Cardiac muscle cell (in vitro differentiated cells and primary cell): ENCODE measurements at regions not wholly inside any gene's neighbourhood (a gene's known extent, or its start where the extent isn't known, plus 50 kb on each side); places are given as distances from the start of the nearest gene placed in this dataset.

Source experiments
- DNase-seq, 2 donors: peaks; one replicate each; pipeline versions ENCODE4 v3.0.0 to v3.0.0-alpha.2; 2010 to 2017; ENCODE audit warnings: low read depth in 1 of 2, low spot score in 1 of 2
- H3K27ac ChIP-seq: fragments of 200-600 bp; sonication (generic); 2 replicates; pipeline ENCODE4 v1.5.1; 2016
- H3K27me3 ChIP-seq: fragments of 200-600 bp; sonication (generic); 2 replicates; pipeline ENCODE4 v1.6.0; 2016; ENCODE audit warnings: control low read depth
- H3K36me3 ChIP-seq: fragments of 200-600 bp; sonication (generic); 2 replicates; pipeline ENCODE4 v1.5.1; 2016; ENCODE audit warnings: control low read depth
- H3K4me1 ChIP-seq: fragments of 200-600 bp; sonication (generic); 2 replicates; pipeline ENCODE4 v1.8.1; 2017; ENCODE audit warnings: low read depth, mild to moderate bottlenecking, mixed run types
- H3K4me3 ChIP-seq: fragments of 200-600 bp; sonication (generic); 2 replicates; pipeline ENCODE4 v1.5.1; 2016; ENCODE audit warnings: mild to moderate bottlenecking
- H3K9me3 ChIP-seq: fragments of 200-600 bp; sonication (generic); 2 replicates; pipeline ENCODE4 v1.5.1; 2017; ENCODE audit warnings: low read depth, mild to moderate bottlenecking, control low read depth
- TF ChIP-seq, protein P1 (sequence below): IDR thresholded peaks from 2 replicates; pipeline ENCODE4 v1.5.1; 2012; ENCODE audit warnings: low read depth, mild to moderate bottlenecking, low read length

DNA sequence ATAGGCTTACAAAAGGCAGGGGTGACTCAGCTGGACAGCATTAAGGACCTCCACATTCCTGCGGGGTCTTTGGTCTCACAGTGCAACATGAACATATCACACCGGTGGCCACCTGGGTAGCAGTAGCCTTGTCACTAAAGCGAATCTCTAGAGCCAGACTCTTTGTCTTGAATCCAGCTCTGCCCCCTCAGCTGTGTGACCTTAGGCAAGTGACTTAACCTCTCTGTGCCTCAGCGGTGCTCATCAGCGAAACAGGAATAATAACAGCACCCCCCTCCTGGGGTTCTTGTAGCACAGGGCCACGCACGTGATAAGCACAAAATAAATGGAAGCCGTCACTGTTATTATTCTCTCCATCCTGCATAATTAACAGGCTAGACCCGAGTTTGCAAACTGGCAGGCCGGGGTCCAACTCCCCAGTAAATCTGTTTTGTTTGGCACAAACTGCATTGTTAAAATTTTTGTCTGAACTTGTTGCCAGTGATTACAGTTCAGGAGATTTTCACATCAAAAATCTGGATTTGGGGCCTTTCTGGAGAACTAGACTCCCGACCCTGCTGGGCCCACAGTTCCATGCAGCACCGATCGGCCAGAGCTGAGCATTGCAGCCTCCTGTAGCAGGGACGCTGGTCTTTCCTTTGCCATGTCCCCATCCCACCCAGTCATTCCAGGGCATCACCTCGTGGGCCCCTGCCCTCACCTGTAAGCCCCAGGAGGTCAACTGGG, 174.8 kb downstream of the PHETA1 start:
- H3K4me3 ChIP-seq: no peak overlapping the region
- TF ChIP-seq, protein P1, sequence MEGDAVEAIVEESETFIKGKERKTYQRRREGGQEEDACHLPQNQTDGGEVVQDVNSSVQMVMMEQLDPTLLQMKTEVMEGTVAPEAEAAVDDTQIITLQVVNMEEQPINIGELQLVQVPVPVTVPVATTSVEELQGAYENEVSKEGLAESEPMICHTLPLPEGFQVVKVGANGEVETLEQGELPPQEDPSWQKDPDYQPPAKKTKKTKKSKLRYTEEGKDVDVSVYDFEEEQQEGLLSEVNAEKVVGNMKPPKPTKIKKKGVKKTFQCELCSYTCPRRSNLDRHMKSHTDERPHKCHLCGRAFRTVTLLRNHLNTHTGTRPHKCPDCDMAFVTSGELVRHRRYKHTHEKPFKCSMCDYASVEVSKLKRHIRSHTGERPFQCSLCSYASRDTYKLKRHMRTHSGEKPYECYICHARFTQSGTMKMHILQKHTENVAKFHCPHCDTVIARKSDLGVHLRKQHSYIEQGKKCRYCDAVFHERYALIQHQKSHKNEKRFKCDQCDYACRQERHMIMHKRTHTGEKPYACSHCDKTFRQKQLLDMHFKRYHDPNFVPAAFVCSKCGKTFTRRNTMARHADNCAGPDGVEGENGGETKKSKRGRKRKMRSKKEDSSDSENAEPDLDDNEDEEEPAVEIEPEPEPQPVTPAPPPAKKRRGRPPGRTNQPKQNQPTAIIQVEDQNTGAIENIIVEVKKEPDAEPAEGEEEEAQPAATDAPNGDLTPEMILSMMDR: no peak
- DNase-seq: no peak
- H3K27me3 ChIP-seq: no peaks in the 10 kb centered on the region
- H3K4me1 ChIP-seq: no peaks in the 10 kb centered on the region
- no peaks in the 10 kb centered on the region for H3K36me3 ChIP-seq
- H3K9me3 ChIP-seq: no peaks in the 10 kb centered on the region
- no peak overlapping the region for H3K27ac ChIP-seq

- no peaks in the 10 kb centered on the region for H3K36me3 ChIP-seq
- no peak for DNase-seq
- TF ChIP-seq, protein P1: no peak
Observed at GRCh38 chr12:111193496-111193895, 175.4 kb downstream of the PHETA1 start.

GRCh38 chr12:111193067-111193466, 175.8 kb downstream of the PHETA1 start:
- Histone ChIP-seq H3K4me3 (no peak overlapping the region), H3K9me3 (no peaks in the 10 kb centered on the region), H3K27ac (no peak overlapping the region), H3K27me3 (no peaks in the 10 kb centered on the region), H3K36me3 (no peaks in the 10 kb centered on the region), H3K4me1 (no peaks in the 10 kb centered on the region)
- no peak for DNase-seq
- TF ChIP-seq, protein P1: no peak

More at GRCh38 chr12:111193496-111193895, 175.4 kb downstream of the PHETA1 start:
- Histone ChIP-seq H3K27ac (no peak overlapping the region), H3K27me3 (no peaks in the 10 kb centered on the region), H3K4me1 (no peaks in the 10 kb centered on the region), H3K4me3 (no peak overlapping the region), H3K9me3 (no peaks in the 10 kb centered on the region)

DNA sequence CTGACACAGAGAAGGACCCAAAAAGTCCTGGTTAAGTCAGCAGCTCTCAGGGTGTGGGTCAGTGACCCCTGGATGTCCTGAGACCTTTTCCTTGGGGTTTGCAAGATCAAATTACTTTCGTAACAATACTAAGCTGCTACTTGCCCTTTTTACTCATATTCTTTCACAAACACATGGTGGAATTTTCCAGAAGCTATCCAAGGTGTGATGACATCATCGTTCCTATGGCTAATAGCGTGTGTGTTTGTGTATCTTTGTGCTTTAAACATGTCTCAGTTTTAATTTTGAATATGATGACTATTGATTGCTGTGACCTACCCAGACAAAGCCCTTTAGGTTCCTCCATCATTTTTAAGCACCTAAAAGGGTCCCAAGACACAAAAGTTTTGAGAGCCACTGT, 176.2 kb downstream of the PHETA1 start:
- Histone ChIP-seq H3K9me3 (no peaks in the 10 kb centered on the region), H3K4me1 (no peaks in the 10 kb centered on the region), H3K27me3 (no peaks in the 10 kb centered on the region), H3K36me3 (no peaks in the 10 kb centered on the region), H3K27ac (no peak overlapping the region), H3K4me3 (no peak overlapping the region)
- TF ChIP-seq, protein P1: no peak
- no peak for DNase-seq

GRCh38 chr12:111190741-111191526, 178.0 kb downstream of the PHETA1 start:
- H3K27me3 ChIP-seq: no peaks in the 10 kb centered on the region

More at GRCh38 chr12:111190741-111191526, 178.0 kb downstream of the PHETA1 start:
- DNase-seq: no peak
- TF ChIP-seq, protein P1: no peak
- Histone ChIP-seq H3K4me1 (no peaks in the 10 kb centered on the region), H3K36me3 (no peaks in the 10 kb centered on the region), H3K4me3 (no peak overlapping the region), H3K27ac (no peak overlapping the region), H3K9me3 (no peaks in the 10 kb centered on the region)
